CD4-positive, alpha-beta memory T cell (primary cell): ENCODE measurements at regions not wholly inside any gene's neighbourhood (a gene's known extent, or its start where the extent isn't known, plus 50 kb on each side); places are given as distances from the start of the nearest gene placed in this dataset.

Experiments used
- CTCF ChIA-PET: fragments of 350-600 bp; sonication (Branson Sonifier 250); formaldehyde crosslinking; loops from one replicate; lab custom pipeline; 2021; ENCODE audit warnings: inconsistent platforms; ENCODE audit not compliant: partially characterized antibody; lab: Charles Lee
- POLR2A ChIA-PET: fragments of 350-600 bp; sonication (Branson Sonifier 250); formaldehyde crosslinking; loops from one replicate; lab custom pipeline; 2021; ENCODE audit not compliant: partially characterized antibody; lab: Charles Lee
- DNase-seq, 5 donors: peaks; one replicate each; pipeline versions ENCODE4 v3.0.0 to v3.0.0-alpha.2; 2020 to 2022; ENCODE audit warnings: mixed read lengths in 1 of 5
- H3K27ac ChIP-seq: one replicate; pipeline ENCODE4 v1.7.0; 2013; ENCODE audit warnings: low read depth, low read length
- H3K27me3 ChIP-seq: 2 replicates; pipeline ENCODE4 v1.7.0; 2013; ENCODE audit warnings: mild to moderate bottlenecking, low read length, moderate library complexity; ENCODE audit not compliant: insufficient read depth
- H3K36me3 ChIP-seq: 2 replicates; pipeline ENCODE4 v1.7.0; 2013; ENCODE audit warnings: mild to moderate bottlenecking, low read length, moderate library complexity; ENCODE audit not compliant: insufficient read depth
- H3K4me1 ChIP-seq: 2 replicates; pipeline ENCODE4 v1.7.0; 2013; ENCODE audit warnings: mild to moderate bottlenecking, low read length, moderate library complexity; ENCODE audit not compliant: insufficient read depth
- H3K4me3 ChIP-seq, 2 donors: one replicate each; pipeline ENCODE4 v1.7.0; 2013; ENCODE audit warnings: low read length in 2 of 2, mild to moderate bottlenecking in 1 of 2
- H3K9me3 ChIP-seq, 2 donors: one replicate each; pipeline ENCODE4 v1.7.0; 2013; ENCODE audit warnings: low read length in 2 of 2, control low read depth in 1 of 2; ENCODE audit not compliant: control insufficient read depth in 1 of 2
- H3K27ac Mint-ChIP-seq, 7 donors: one replicate each; pipeline ENCODE4 v1.8.0; 2020 to 2021; ENCODE audit warnings: mixed read lengths in 7 of 7, mild to moderate bottlenecking in 6 of 7, inconsistent platforms in 3 of 7, moderate library complexity in 3 of 7
- H3K27me3 Mint-ChIP-seq, 2 donors: one replicate each; pipeline ENCODE4 v1.8.0; 2020 to 2021; ENCODE audit warnings: mixed read lengths in 2 of 2
- H3K36me3 Mint-ChIP-seq, 2 donors: one replicate each; pipeline ENCODE4 v1.8.0; 2020 to 2021; ENCODE audit warnings: mixed read lengths in 2 of 2, inconsistent platforms in 1 of 2, mild to moderate bottlenecking in 1 of 2
- H3K4me1 Mint-ChIP-seq, 4 donors: one replicate each; pipeline ENCODE4 v1.8.0; 2020 to 2021; ENCODE audit warnings: mixed read lengths in 4 of 4, mild to moderate bottlenecking in 1 of 4
- H3K4me3 Mint-ChIP-seq, 8 donors: one replicate each; pipeline ENCODE4 v1.8.0; 2020 to 2021; ENCODE audit warnings: mixed read lengths in 8 of 8, mild to moderate bottlenecking in 7 of 8, moderate library complexity in 6 of 8, inconsistent platforms in 3 of 8
- H3K9me3 Mint-ChIP-seq, 8 donors: one replicate each; pipeline ENCODE4 v1.8.0; 2020 to 2021; ENCODE audit warnings: mixed read lengths in 8 of 8, mild to moderate bottlenecking in 5 of 8, inconsistent platforms in 3 of 8, moderate library complexity in 1 of 8
- intact Hi-C: fragments of 100-400 bp; cut with micrococcal nuclease; formaldehyde crosslinking; loops from one replicate; pipeline ENCODE4 v1.15.1; 2023

DNA sequence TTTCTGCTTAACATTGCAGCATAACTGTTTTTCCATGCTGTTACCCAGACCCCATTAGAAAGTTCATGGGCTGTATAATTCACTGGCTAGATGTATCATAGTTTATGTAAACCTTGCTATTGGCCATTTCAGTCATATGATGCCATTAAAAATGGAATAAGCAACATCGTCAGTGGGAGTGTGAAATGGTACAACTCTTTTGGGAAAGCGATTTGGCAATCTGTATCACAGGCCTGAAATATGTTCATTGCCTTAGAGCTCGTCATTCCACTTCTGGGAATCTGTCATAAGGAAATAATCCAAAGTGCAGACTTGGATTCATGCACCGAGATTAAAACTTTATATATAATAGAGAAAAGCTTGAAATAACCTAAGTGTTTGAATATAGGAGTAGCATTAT, 77.9 kb upstream of the KLF4 start:
- H3K4me1 ChIP-seq: no peaks in the 10 kb centered on the region
- Mint-ChIP-seq H3K4me3 (no peak overlapping the region), H3K27me3 (no peaks in the 10 kb centered on the region), H3K27ac (no peak overlapping the region), H3K4me1 (no peaks in the 10 kb centered on the region), H3K36me3 (no peaks in the 10 kb centered on the region), H3K9me3 (peaks cover 0 to 5% (median 0%) of the 10 kb centered on the region in 8 donors)
- POLR2A ChIA-PET: no interaction called here
- no peak overlapping the region for H3K4me3 ChIP-seq
- H3K9me3 ChIP-seq: no peaks in the 10 kb centered on the region
- no peaks in the 10 kb centered on the region for H3K36me3 ChIP-seq
- no peaks in the 10 kb centered on the region for H3K27me3 ChIP-seq
- CTCF ChIA-PET: no interaction called here
- no peak overlapping the region for H3K27ac ChIP-seq
- intact Hi-C loops: no loop called here
- no peak for DNase-seq

DNA sequence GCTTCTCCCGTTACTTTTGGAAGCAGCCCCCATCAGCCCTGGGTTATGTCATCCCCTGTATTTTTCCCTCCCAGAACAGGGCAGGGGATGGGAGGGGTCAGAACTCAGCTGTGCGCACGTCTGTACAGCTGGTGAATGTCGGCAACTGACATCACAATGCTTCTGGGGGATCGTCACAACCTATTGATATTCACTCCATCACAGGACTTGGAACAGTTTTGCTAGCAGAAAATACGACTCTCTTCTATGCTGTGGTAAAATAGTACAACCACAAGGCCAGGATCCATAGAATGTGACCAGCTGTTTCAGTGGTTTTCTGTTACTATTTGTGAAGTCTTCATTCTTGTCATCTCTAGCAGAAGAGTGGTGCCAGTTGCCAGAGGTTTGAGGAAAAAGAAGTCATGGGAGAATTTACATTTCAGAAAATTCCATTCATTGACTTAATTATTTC, 77.1 kb upstream of the KLF4 start:
- H3K27me3 ChIP-seq: no peaks in the 10 kb centered on the region
- H3K9me3 Mint-ChIP-seq: peaks cover 0 to 5% (median 0%) of the 10 kb centered on the region in 8 donors
- H3K4me3 ChIP-seq: no peak overlapping the region
- H3K4me3 Mint-ChIP-seq: no peak overlapping the region
- no peak for DNase-seq
- intact Hi-C loops: no loop called here
- no peaks in the 10 kb centered on the region for H3K36me3 ChIP-seq
- no peaks in the 10 kb centered on the region for H3K9me3 ChIP-seq
- H3K4me1 ChIP-seq: no peaks in the 10 kb centered on the region
- H3K27me3 Mint-ChIP-seq: no peaks in the 10 kb centered on the region
- no peaks in the 10 kb centered on the region for H3K4me1 Mint-ChIP-seq
- no peak overlapping the region for H3K27ac Mint-ChIP-seq
- POLR2A ChIA-PET: no interaction called here
- CTCF ChIA-PET: no interaction called here
- H3K27ac ChIP-seq: no peak overlapping the region
- H3K36me3 Mint-ChIP-seq: no peaks in the 10 kb centered on the region

DNA sequence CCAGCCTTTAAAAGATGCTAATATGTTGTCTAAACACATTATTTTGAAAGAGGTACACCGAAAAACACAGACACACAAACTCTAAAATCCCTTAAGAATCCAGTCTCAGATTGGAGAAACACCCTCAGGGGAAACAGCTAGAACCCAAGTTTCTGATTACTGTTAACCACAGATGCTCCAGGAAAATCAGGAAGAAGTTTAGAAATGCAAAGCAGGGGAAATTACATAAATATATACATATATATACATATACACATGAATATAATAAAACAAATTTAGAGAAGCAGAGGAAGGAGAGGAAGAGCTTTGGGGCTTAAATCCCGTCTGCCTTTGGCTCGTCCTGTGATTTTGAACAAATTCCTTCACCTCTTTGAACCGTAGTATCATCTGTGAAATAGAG, 73.2 kb upstream of the KLF4 start:
- Histone ChIP-seq H3K9me3 (no peaks in the 10 kb centered on the region), H3K4me3 (no peak overlapping the region), H3K27ac (no peak overlapping the region), H3K4me1 (no peaks in the 10 kb centered on the region), H3K36me3 (no peaks in the 10 kb centered on the region), H3K27me3 (no peaks in the 10 kb centered on the region)
- H3K27ac Mint-ChIP-seq: no peak overlapping the region
- ChIA-PET POLR2A (no interaction called here), CTCF (no interaction called here)
- no peak for DNase-seq
- H3K4me3 Mint-ChIP-seq: no peak overlapping the region
- intact Hi-C loops: no loop called here
- H3K36me3 Mint-ChIP-seq: no peaks in the 10 kb centered on the region
- peaks cover 0 to 5% (median under 1%) of the 10 kb centered on the region in 8 donors for H3K9me3 Mint-ChIP-seq
- H3K4me1 Mint-ChIP-seq: no peaks in the 10 kb centered on the region
- no peaks in the 10 kb centered on the region for H3K27me3 Mint-ChIP-seq

DNA sequence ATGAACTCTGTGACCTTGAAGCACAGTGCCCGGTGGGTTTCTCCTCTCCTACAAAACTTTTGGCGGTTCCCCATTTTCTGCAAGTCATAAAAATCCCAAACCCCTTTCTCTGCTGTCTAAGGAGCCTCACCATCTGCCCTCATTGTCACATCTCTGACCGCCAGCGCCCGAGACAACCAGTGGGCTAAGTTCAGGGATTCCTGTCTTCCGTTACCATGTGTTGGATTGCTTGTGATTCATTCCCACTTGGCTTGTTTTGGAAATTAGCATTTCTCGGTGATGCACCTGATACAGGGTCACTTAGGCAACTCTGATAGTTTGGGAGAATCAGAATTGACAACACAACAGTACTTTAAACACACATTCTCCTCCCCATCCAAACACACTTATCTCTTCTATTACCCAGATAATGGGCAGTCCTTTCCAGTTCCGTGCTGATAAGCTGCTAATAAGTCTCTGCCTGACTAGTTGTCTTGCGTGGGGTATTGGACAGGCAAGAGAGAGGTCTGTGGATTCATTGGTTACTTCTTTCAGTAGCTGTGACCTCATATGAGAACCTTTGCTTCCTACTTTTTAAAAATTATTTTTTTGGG, 70.0 kb upstream of the KLF4 start:
- no peaks in the 10 kb centered on the region for H3K27me3 Mint-ChIP-seq
- POLR2A ChIA-PET: no interaction called here
- no peaks in the 10 kb centered on the region for H3K27me3 ChIP-seq

DNA sequence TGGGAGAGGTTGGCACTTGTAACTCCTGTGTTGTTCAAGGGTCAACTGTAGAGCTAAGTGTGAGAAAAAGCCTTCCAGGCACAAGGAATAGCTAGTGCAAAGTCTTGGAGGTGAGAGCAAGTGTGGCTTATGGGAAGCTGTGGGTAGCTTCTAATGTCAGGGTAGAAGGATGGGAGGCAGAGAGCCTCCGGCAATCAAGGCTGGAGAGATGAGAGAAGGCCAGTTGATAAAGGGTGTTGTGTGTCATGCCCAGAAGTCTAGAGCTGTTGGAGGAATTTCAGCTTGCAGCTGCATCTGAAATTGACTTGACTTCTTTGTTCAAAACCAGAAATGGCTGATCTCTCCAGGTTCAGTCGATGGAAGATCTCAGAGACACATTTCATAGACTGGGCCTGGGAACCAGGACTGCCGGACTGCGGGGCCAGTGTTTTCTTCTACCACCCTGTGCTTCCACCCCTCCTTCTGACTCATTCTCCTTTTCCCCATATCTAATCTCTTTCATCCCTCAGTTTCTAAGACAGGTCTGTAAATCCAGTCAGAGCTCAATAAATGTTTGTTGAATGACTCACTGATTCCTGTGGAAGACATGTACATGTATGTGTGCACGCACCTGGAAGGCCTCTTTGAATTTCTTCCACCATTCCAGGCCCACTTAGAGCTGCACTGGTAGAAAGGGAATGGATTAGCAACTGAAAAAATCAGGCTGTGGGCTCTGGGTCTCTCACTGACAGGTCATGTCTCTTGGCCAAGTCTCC, 67.8 kb upstream of the KLF4 start:
- H3K4me3 Mint-ChIP-seq: no peak overlapping the region
- H3K4me3 ChIP-seq: no peak overlapping the region
- no peak for DNase-seq
- no peaks in the 10 kb centered on the region for H3K4me1 Mint-ChIP-seq
- no peaks in the 10 kb centered on the region for H3K9me3 ChIP-seq
- no peaks in the 10 kb centered on the region for H3K27me3 ChIP-seq
- no peaks in the 10 kb centered on the region for H3K36me3 Mint-ChIP-seq
- intact Hi-C loops: no loop called here
- CTCF ChIA-PET: no interaction called here
- POLR2A ChIA-PET: no interaction called here
- H3K27ac Mint-ChIP-seq: no peak overlapping the region
- no peaks in the 10 kb centered on the region for H3K4me1 ChIP-seq
- H3K27me3 Mint-ChIP-seq: no peaks in the 10 kb centered on the region
- peaks cover 0 to 3% (median 0%) of the 10 kb centered on the region in 8 donors for H3K9me3 Mint-ChIP-seq
- H3K27ac ChIP-seq: no peak overlapping the region
- H3K36me3 ChIP-seq: no peaks in the 10 kb centered on the region

More for the DNA sequence above, 70.0 kb upstream of the KLF4 start:
- H3K9me3 Mint-ChIP-seq: peaks cover 0 to 3% (median 0%) of the 10 kb centered on the region in 8 donors
- H3K36me3 Mint-ChIP-seq: no peaks in the 10 kb centered on the region
- CTCF ChIA-PET: no interaction called here
- no peak for DNase-seq
- intact Hi-C loops: no loop called here
- no peaks in the 10 kb centered on the region for H3K36me3 ChIP-seq
- no peaks in the 10 kb centered on the region for H3K4me1 Mint-ChIP-seq
- no peaks in the 10 kb centered on the region for H3K9me3 ChIP-seq
- no peak overlapping the region for H3K4me3 Mint-ChIP-seq
- no peak overlapping the region for H3K4me3 ChIP-seq
- H3K27ac ChIP-seq: no peak overlapping the region
- no peak overlapping the region for H3K27ac Mint-ChIP-seq
- no peaks in the 10 kb centered on the region for H3K4me1 ChIP-seq

DNA sequence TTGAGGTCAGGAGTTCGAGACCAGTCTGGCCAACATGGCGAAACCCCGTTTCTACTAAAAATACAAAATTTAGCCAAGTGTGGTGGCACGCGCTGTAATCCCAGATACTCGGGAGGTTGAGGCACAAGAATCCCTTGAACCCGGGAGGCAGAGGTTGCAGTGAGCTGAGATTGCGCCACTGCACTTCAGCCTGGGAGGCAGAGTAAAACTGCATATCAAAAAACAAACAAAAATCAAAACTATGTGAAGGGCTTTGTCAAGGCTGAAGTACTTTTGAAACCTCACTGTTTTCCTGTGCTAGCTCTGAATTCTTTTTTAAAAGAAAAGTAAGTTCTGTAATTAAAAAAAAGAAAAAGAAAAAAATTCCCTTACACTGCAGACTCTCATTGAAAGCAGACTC, 65.1 kb upstream of the KLF4 start:
- Histone ChIP-seq H3K9me3 (no peaks in the 10 kb centered on the region), H3K27ac (no peak overlapping the region), H3K27me3 (no peaks in the 10 kb centered on the region), H3K36me3 (no peaks in the 10 kb centered on the region), H3K4me1 (no peaks in the 10 kb centered on the region), H3K4me3 (no peak overlapping the region)
- H3K9me3 Mint-ChIP-seq: peaks cover 0 to 3% (median 0%) of the 10 kb centered on the region in 8 donors
- H3K27me3 Mint-ChIP-seq: no peaks in the 10 kb centered on the region
- POLR2A ChIA-PET: no interaction called here
- no peak overlapping the region for H3K4me3 Mint-ChIP-seq
- no peaks in the 10 kb centered on the region for H3K36me3 Mint-ChIP-seq
- no peaks in the 10 kb centered on the region for H3K4me1 Mint-ChIP-seq
- CTCF ChIA-PET: no interaction called here
- DNase-seq: no peak
- no peak overlapping the region for H3K27ac Mint-ChIP-seq
- intact Hi-C loops: no loop called here

DNA sequence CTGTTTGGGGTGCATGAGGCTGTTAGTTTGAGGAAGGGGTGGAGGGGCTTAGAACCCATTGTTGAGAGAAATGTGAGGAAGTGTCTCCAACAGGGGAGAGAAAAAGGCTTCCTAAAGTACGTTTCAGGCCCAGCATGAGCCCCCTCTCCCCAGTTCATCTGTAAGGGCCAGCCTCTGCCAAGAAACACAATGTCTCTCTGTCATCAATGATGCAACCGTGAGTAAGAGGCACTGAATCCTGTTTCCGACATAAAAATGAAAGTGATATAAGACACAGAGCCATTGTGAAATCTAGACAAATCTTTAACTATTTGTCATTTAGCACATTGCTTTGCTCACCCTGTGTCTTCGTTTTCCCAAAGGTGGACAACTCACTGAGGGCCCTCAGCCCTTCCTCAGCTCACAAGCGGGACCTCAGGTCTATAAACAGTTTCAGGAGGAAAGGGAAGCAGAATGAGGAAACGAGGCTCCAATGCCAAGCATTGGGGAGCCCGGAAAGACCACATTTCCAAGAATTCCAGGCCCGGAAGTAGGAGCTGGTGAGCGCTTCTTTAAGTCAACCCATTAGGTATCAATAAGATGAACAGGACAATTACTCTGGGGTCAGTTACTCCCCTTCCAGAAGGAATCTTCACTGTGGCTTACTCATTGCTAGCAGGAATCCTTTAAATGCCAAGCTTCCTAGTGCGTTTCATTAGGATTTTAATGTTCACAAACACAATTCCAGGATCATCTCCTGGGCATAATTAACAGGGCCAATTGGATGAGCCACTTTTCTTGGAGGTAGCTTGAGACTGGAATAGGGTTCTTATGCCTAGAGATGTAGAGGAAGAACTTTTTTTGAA, 59.0 kb upstream of the KLF4 start:
- DNase-seq: no peak
- H3K27me3 Mint-ChIP-seq: peaks cover 0 to 2% of the 10 kb centered on the region in 2 donors
- Histone ChIP-seq H3K9me3 (no peaks in the 10 kb centered on the region), H3K27me3 (no peaks in the 10 kb centered on the region), H3K4me3 (no peak overlapping the region), H3K4me1 (no peaks in the 10 kb centered on the region), H3K36me3 (no peaks in the 10 kb centered on the region), H3K27ac (no peak overlapping the region)
- peaks cover 0 to 3% (median 0%) of the 10 kb centered on the region in 8 donors for H3K9me3 Mint-ChIP-seq
- intact Hi-C loops: no loop called here
- no peaks in the 10 kb centered on the region for H3K4me1 Mint-ChIP-seq
- H3K4me3 Mint-ChIP-seq: no peak overlapping the region
- POLR2A ChIA-PET: no interaction called here
- no peak overlapping the region for H3K27ac Mint-ChIP-seq
- H3K36me3 Mint-ChIP-seq: no peaks in the 10 kb centered on the region
- CTCF ChIA-PET: no interaction called here
